Breast epithelium (tissue), 3 donors: ENCODE measurements at regions not wholly inside any gene's neighbourhood (a gene's known extent, or its start where the extent isn't known, plus 50 kb on each side); places are given as distances from the start of the nearest gene placed in this dataset.

ENCODE experiments used
- CTCF ChIP-seq, 3 donors: fragments of 450-650 bp; IDR thresholded peaks; one replicate each; pipeline ENCODE4 v1.5.1; 2016 to 2017; ENCODE audit warnings: antibody characterized with exemption in 3 of 3, mild to moderate bottlenecking in 3 of 3, moderate library complexity in 3 of 3
- POLR2A ChIP-seq: fragments of 450-650 bp; IDR thresholded peaks from one replicate; pipeline ENCODE4 v1.6.1; 2016; ENCODE audit warnings: antibody characterized with exemption, mild to moderate bottlenecking, moderate library complexity

DNA sequence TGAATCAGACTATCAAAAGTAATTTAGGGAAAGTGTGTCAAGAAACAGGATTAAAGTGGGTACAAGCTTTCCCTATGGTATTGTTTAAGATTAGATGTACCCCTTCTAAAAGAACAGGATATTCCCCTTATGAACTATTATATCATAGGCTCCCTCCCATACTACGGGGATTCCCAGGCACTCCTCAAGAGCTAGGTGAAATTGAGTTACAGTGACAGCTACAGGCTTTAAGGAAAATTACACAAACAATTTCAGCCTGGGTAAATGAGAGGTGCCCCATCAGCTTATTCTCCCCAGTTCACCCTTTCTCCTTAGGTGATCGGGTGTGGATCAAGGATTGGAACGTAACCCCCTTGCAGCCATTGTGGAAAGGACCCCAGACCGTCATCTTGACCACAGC lies 240.8 kb upstream of the CNTN6 start:
- no peak for TF ChIP-seq CTCF (IDR thresholded peaks at IDR 0.05)
- TF ChIP-seq POLR2A, result no peak
